Inferior parietal cortex (tissue), 1 donor: ENCODE measurements at regions not wholly inside any gene's neighbourhood (a gene's known extent, or its start where the extent isn't known, plus 50 kb on each side); places are given as distances from the start of the nearest gene placed in this dataset.

Source experiments
- DNase-seq: peaks from one replicate; pipeline ENCODE4 v3.0.0-alpha.2; 2016; ENCODE audit errors: extremely low spot score

GRCh38 chr7:23973264-23973663 lies 263.2 kb downstream of the STK31 start:
- no peak for DNase-seq

- DNase-seq, result no peak
Observed at GRCh38 chr7:23980081-23980480, 270.1 kb downstream of the STK31 start.

GRCh38 chr7:23981314-23981713 lies 271.3 kb downstream of the STK31 start:
- no peak for DNase-seq

- no peak for DNase-seq
Observed at GRCh38 chr7:23981758-23982157, 271.7 kb downstream of the STK31 start.

- DNase-seq, result no peak
Observed at GRCh38 chr7:24005517-24005916, 278.5 kb upstream of the NPY start.

- no peak for DNase-seq
Observed at GRCh38 chr7:24010495-24010894, 273.5 kb upstream of the NPY start.

GRCh38 chr7:24017519-24017918 lies 266.5 kb upstream of the NPY start:
- no peak for DNase-seq

- no peak for DNase-seq
Observed at GRCh38 chr7:24018331-24018730, 265.7 kb upstream of the NPY start.

- DNase-seq, result no peak
Observed at GRCh38 chr7:24019841-24020240, 264.1 kb upstream of the NPY start.

GRCh38 chr7:24024276-24025068 lies 259.5 kb upstream of the NPY start:
- DNase-seq, result no peak

GRCh38 chr7:24025094-24025493 lies 258.9 kb upstream of the NPY start:
- no peak for DNase-seq

- DNase-seq, result no peak
Observed at GRCh38 chr7:24025765-24026164, 258.2 kb upstream of the NPY start.

- DNase-seq, result no peak
Observed at GRCh38 chr7:24026351-24026750, 257.6 kb upstream of the NPY start.

GRCh38 chr7:24029068-24029467 lies 254.9 kb upstream of the NPY start:
- DNase-seq, result no peak

GRCh38 chr7:24034251-24034650 lies 249.7 kb upstream of the NPY start:
- DNase-seq, result no peak

- DNase-seq, result no peak
Observed at GRCh38 chr7:24035366-24036032, 248.5 kb upstream of the NPY start.

GRCh38 chr7:24036033-24036412 lies 248.0 kb upstream of the NPY start:
- DNase-seq, result no peak

GRCh38 chr7:24038993-24039392 lies 245.0 kb upstream of the NPY start:
- peak; percentile 4 for DNase-seq

GRCh38 chr7:24039991-24040624 lies 243.9 kb upstream of the NPY start:
- DNase-seq, result no peak

GRCh38 chr7:24042028-24042427 lies 242.0 kb upstream of the NPY start:
- no peak for DNase-seq

GRCh38 chr7:24049296-24049695 lies 234.7 kb upstream of the NPY start:
- DNase-seq, result no peak

GRCh38 chr7:24050991-24051560 lies 232.9 kb upstream of the NPY start:
- DNase-seq, result no peak

GRCh38 chr7:24051651-24052050 lies 232.3 kb upstream of the NPY start:
- no peak for DNase-seq
